ENCODE measurements at regions not wholly inside any gene's neighbourhood (a gene's known extent, or its start where the extent isn't known, plus 50 kb on each side); places are given as distances from the start of the nearest gene placed in this dataset.

- Histone ChIP-seq H3K27me3 (ENCODE audit: insufficient read depth, low read length, poor library complexity, severe bottlenecking) (no peaks in the 10 kb centered on the region), H3K9me3 (ENCODE audit: low read length) (no peaks in the 10 kb centered on the region), H3K4me3 (ENCODE audit: low read length) (no peak overlapping the region), H3K36me3 (ENCODE audit: insufficient read depth, low read length) (no peaks in the 10 kb centered on the region), H3K27ac (ENCODE audit: low read depth, low read length) (no peak overlapping the region), H3K4me1 (ENCODE audit: insufficient read depth, low read length) (no peaks in the 10 kb centered on the region)
- CTCF ChIA-PET, result no interaction called here
- no peak overlapping the region for H3K4me3 Mint-ChIP-seq
- POLR2A ChIA-PET, result no interaction called here
- H3K9me3 Mint-ChIP-seq, result peaks cover 0 to 24% (median 13%) of the 10 kb centered on the region in 5 donors
- DNase-seq, result peak in 1 of 5 donors; percentile 6
- no peak overlapping the region for H3K27ac Mint-ChIP-seq
- no peaks in the 10 kb centered on the region for H3K4me1 Mint-ChIP-seq
- no peaks in the 10 kb centered on the region for H3K36me3 Mint-ChIP-seq
- no peaks in the 10 kb centered on the region for H3K27me3 Mint-ChIP-seq
These were observed 230.4 kb downstream of the SNRPN start for GRCh38 chr15:25185156-25185710.

- peak in 1 of 5 donors; percentile 15 for DNase-seq
- CTCF ChIA-PET, result no interaction called here
- H3K9me3 ChIP-seq (ENCODE audit: low read length), result no peaks in the 10 kb centered on the region
These were observed 231.0 kb downstream of the SNRPN start for GRCh38 chr15:25185791-25186190.

GRCh38 chr15:25186411-25186810 is 231.6 kb downstream of the SNRPN start:
- H3K27ac Mint-ChIP-seq, result no peak overlapping the region
- Histone ChIP-seq H3K36me3 (ENCODE audit: insufficient read depth, low read length) (no peaks in the 10 kb centered on the region), H3K9me3 (ENCODE audit: low read length) (no peaks in the 10 kb centered on the region), H3K27me3 (ENCODE audit: insufficient read depth, low read length, poor library complexity, severe bottlenecking) (no peaks in the 10 kb centered on the region), H3K4me1 (ENCODE audit: insufficient read depth, low read length) (no peaks in the 10 kb centered on the region), H3K4me3 (ENCODE audit: low read length) (no peak overlapping the region), H3K27ac (ENCODE audit: low read depth, low read length) (no peak overlapping the region)
- ChIA-PET POLR2A (no interaction called here), CTCF (no interaction called here)
- H3K9me3 Mint-ChIP-seq, result peaks cover 0 to 23% (median 13%) of the 10 kb centered on the region in 5 donors
- no peaks in the 10 kb centered on the region for H3K4me1 Mint-ChIP-seq
- DNase-seq, result peak in 1 of 5 donors; percentile 4
- H3K4me3 Mint-ChIP-seq, result no peak overlapping the region
- no peaks in the 10 kb centered on the region for H3K36me3 Mint-ChIP-seq
- H3K27me3 Mint-ChIP-seq, result no peaks in the 10 kb centered on the region

More at GRCh38 chr15:25185791-25186190, 231.0 kb downstream of the SNRPN start:
- Histone ChIP-seq H3K36me3 (ENCODE audit: insufficient read depth, low read length) (no peaks in the 10 kb centered on the region), H3K27ac (ENCODE audit: low read depth, low read length) (no peak overlapping the region), H3K4me3 (ENCODE audit: low read length) (no peak overlapping the region), H3K4me1 (ENCODE audit: insufficient read depth, low read length) (no peaks in the 10 kb centered on the region), H3K27me3 (ENCODE audit: insufficient read depth, low read length, poor library complexity, severe bottlenecking) (no peaks in the 10 kb centered on the region)
- Mint-ChIP-seq H3K27ac (no peak overlapping the region), H3K4me3 (no peak overlapping the region), H3K4me1 (no peaks in the 10 kb centered on the region), H3K27me3 (no peaks in the 10 kb centered on the region), H3K36me3 (no peaks in the 10 kb centered on the region), H3K9me3 (peaks cover 0 to 22% (median 13%) of the 10 kb centered on the region in 5 donors)
- POLR2A ChIA-PET, result no interaction called here

- peak in 1 of 5 donors; percentile 39 for DNase-seq
- H3K4me1 ChIP-seq (ENCODE audit: insufficient read depth, low read length), result no peaks in the 10 kb centered on the region
- H3K36me3 ChIP-seq (ENCODE audit: insufficient read depth, low read length), result no peaks in the 10 kb centered on the region
- no peak overlapping the region for H3K27ac ChIP-seq (ENCODE audit: low read depth, low read length)
- ChIA-PET POLR2A (no interaction called here), CTCF (no interaction called here)
- H3K27me3 Mint-ChIP-seq, result no peaks in the 10 kb centered on the region
- H3K4me3 Mint-ChIP-seq, result no peak overlapping the region
- H3K9me3 ChIP-seq (ENCODE audit: low read length), result no peaks in the 10 kb centered on the region
- H3K36me3 Mint-ChIP-seq, result no peaks in the 10 kb centered on the region
- H3K9me3 Mint-ChIP-seq, result peaks cover 0 to 26% (median 16%) of the 10 kb centered on the region in 5 donors
- no peak overlapping the region for H3K27ac Mint-ChIP-seq
- H3K4me3 ChIP-seq (ENCODE audit: low read length), result no peak overlapping the region
- H3K27me3 ChIP-seq (ENCODE audit: insufficient read depth, low read length, poor library complexity, severe bottlenecking), result no peaks in the 10 kb centered on the region
- H3K4me1 Mint-ChIP-seq, result no peaks in the 10 kb centered on the region
These were observed 232.3 kb downstream of the SNRPN start for GRCh38 chr15:25186906-25187645.

GRCh38 chr15:25188051-25188450 is 233.3 kb downstream of the SNRPN start:
- Mint-ChIP-seq H3K36me3 (no peaks in the 10 kb centered on the region), H3K27ac (no peak overlapping the region), H3K4me1 (no peaks in the 10 kb centered on the region), H3K4me3 (no peak overlapping the region), H3K9me3 (peaks cover 0 to 21% (median 18%) of the 10 kb centered on the region in 5 donors), H3K27me3 (no peaks in the 10 kb centered on the region)
- no peak for DNase-seq
- H3K27ac ChIP-seq (ENCODE audit: low read depth, low read length), result no peak overlapping the region
- H3K9me3 ChIP-seq (ENCODE audit: low read length), result no peaks in the 10 kb centered on the region
- CTCF ChIA-PET, result no interaction called here
- no peaks in the 10 kb centered on the region for H3K36me3 ChIP-seq (ENCODE audit: insufficient read depth, low read length)
- H3K27me3 ChIP-seq (ENCODE audit: insufficient read depth, low read length, poor library complexity, severe bottlenecking), result no peaks in the 10 kb centered on the region
- POLR2A ChIA-PET, result no interaction called here
- no peak overlapping the region for H3K4me3 ChIP-seq (ENCODE audit: low read length)
- no peaks in the 10 kb centered on the region for H3K4me1 ChIP-seq (ENCODE audit: insufficient read depth, low read length)

- H3K4me3 ChIP-seq (ENCODE audit: low read length), result no peak overlapping the region
- no peaks in the 10 kb centered on the region for H3K36me3 ChIP-seq (ENCODE audit: insufficient read depth, low read length)
- H3K27me3 ChIP-seq (ENCODE audit: insufficient read depth, low read length, poor library complexity, severe bottlenecking), result no peaks in the 10 kb centered on the region
- no peak overlapping the region for H3K27ac ChIP-seq (ENCODE audit: low read depth, low read length)
- POLR2A ChIA-PET, result no interaction called here
- Mint-ChIP-seq H3K36me3 (no peaks in the 10 kb centered on the region), H3K4me1 (no peaks in the 10 kb centered on the region), H3K4me3 (no peak overlapping the region), H3K9me3 (peaks cover 0 to 19% (median 16%) of the 10 kb centered on the region in 5 donors), H3K27ac (no peak overlapping the region), H3K27me3 (no peaks in the 10 kb centered on the region)
- H3K4me1 ChIP-seq (ENCODE audit: insufficient read depth, low read length), result no peaks in the 10 kb centered on the region
- H3K9me3 ChIP-seq (ENCODE audit: low read length), result no peaks in the 10 kb centered on the region
- CTCF ChIA-PET, result no interaction called here
- no peak for DNase-seq
These were observed 233.8 kb downstream of the SNRPN start for GRCh38 chr15:25188551-25189101.

- Mint-ChIP-seq H3K27ac (no peak overlapping the region), H3K9me3 (peaks cover 0 to 18% (median 16%) of the 10 kb centered on the region in 5 donors), H3K4me3 (no peak overlapping the region), H3K4me1 (no peaks in the 10 kb centered on the region), H3K36me3 (no peaks in the 10 kb centered on the region), H3K27me3 (no peaks in the 10 kb centered on the region)
- Histone ChIP-seq H3K27me3 (ENCODE audit: insufficient read depth, low read length, poor library complexity, severe bottlenecking) (no peaks in the 10 kb centered on the region), H3K4me1 (ENCODE audit: insufficient read depth, low read length) (no peaks in the 10 kb centered on the region), H3K36me3 (ENCODE audit: insufficient read depth, low read length) (no peaks in the 10 kb centered on the region), H3K9me3 (ENCODE audit: low read length) (no peaks in the 10 kb centered on the region), H3K4me3 (ENCODE audit: low read length) (no peak overlapping the region), H3K27ac (ENCODE audit: low read depth, low read length) (no peak overlapping the region)
- POLR2A ChIA-PET, result no interaction called here
- CTCF ChIA-PET, result no interaction called here
- DNase-seq, result no peak
These were observed 234.8 kb downstream of the SNRPN start for GRCh38 chr15:25189551-25189950.

- H3K9me3 ChIP-seq (ENCODE audit: low read length), result no peaks in the 10 kb centered on the region
These were observed 237.9 kb downstream of the SNRPN start for GRCh38 chr15:25192651-25193050.

More at GRCh38 chr15:25192651-25193050, 237.9 kb downstream of the SNRPN start:
- Mint-ChIP-seq H3K27me3 (no peaks in the 10 kb centered on the region), H3K27ac (no peak overlapping the region), H3K9me3 (peaks cover 0 to 19% (median 13%) of the 10 kb centered on the region in 5 donors), H3K4me3 (no peak overlapping the region), H3K4me1 (no peaks in the 10 kb centered on the region), H3K36me3 (no peaks in the 10 kb centered on the region)
- ChIA-PET POLR2A (no interaction called here), CTCF (no interaction called here)
- Histone ChIP-seq H3K27me3 (ENCODE audit: insufficient read depth, low read length, poor library complexity, severe bottlenecking) (no peaks in the 10 kb centered on the region), H3K4me1 (ENCODE audit: insufficient read depth, low read length) (no peaks in the 10 kb centered on the region), H3K27ac (ENCODE audit: low read depth, low read length) (no peak overlapping the region), H3K4me3 (ENCODE audit: low read length) (no peak overlapping the region), H3K36me3 (ENCODE audit: insufficient read depth, low read length) (no peaks in the 10 kb centered on the region)
- no peak for DNase-seq

Data from CD8-positive, alpha-beta memory T cell (primary cell).